ENCODE measurements at regions not wholly inside any gene's neighbourhood (a gene's known extent, or its start where the extent isn't known, plus 50 kb on each side); places are given as distances from the start of the nearest gene placed in this dataset.

GRCh38 chr7:11315666-11316258 is 342.1 kb downstream of the PHF14 start:
- RAD21 ChIA-PET (ENCODE audit: low non-redundant PET in 1 of 2, low total read pairs in 2 of 2, uncharacterized antibody in 2 of 2, unreplicated experiment in 2 of 2): no interaction called here
- Histone ChIP-seq H3K9me2 (ENCODE audit: insufficient read depth) (no peaks in the 10 kb centered on the region), H3K4me3 (replicated peaks in 1 of 2; ENCODE audit: low read depth in 1 of 2, low read length in 2 of 2) (no peak overlapping the region), H3K36me3 (ENCODE audit: control insufficient read depth in 1 of 2, insufficient read depth in 2 of 2, low read length in 2 of 2) (no peaks in the 10 kb centered on the region), H3K27me3 (ENCODE audit: insufficient read depth, low read length) (0 out of 2 replicates have a peak, but pooled peaks cover 3% of the 10 kb centered on the region), H3K4me2 (ENCODE audit: low read length) (no peak overlapping the region), H2AFZ (ENCODE audit: low read depth, low read length, poor library complexity, severe bottlenecking) (no peak overlapping the region), H4K20me1 (ENCODE audit: insufficient read depth) (no peaks in the 10 kb centered on the region), H3K9me3 (ENCODE audit: control insufficient read depth in 1 of 2, insufficient read depth in 1 of 2, low read depth in 1 of 2, low read length in 2 of 2) (no peaks in the 10 kb centered on the region), H3K79me2 (ENCODE audit: insufficient read depth, low read length) (no peaks in the 10 kb centered on the region), H3K9ac (ENCODE audit: low read length) (no peak overlapping the region), H3K4me1 (ENCODE audit: control insufficient read depth in 1 of 2, insufficient read depth in 2 of 2, low read length in 2 of 2) (no peaks in the 10 kb centered on the region), H3K27ac (ENCODE audit: low read depth, low read length) (no peak overlapping the region)
- TF ChIP-seq JUND (IDR thresholded peaks at IDR 0.05): no peak
- TF ChIP-seq REST (IDR thresholded peaks at IDR 0.05; ENCODE audit: low read depth): no peak
- no peak for TF ChIP-seq RAD21 (IDR thresholded peaks at IDR 0.05; ENCODE audit: low read depth)
- no peak for TF ChIP-seq SRF (IDR thresholded peaks at IDR 0.05; ENCODE audit: low read depth)
- TF ChIP-seq CTCF (IDR thresholded peaks at IDR 0.05 in 2 of 3, conservative IDR thresholded peaks at IDR 0.05 in 1 of 3; ENCODE audit: borderline replicate concordance in 1 of 3, insufficient read depth in 1 of 3, low read depth in 2 of 3, low read length in 2 of 3): no peak
- DNase-seq (ENCODE audit: low read depth, low spot score) (no peak), ATAC-seq (no peak)
- no TSS peak for BruUV-seq (replicated peaks)
- intact Hi-C loops (cut with micrococcal nuclease): no loop called here
- CTCF ChIA-PET: no interaction called here
- POLR2A ChIA-PET: no interaction called here

Data from HCT116 (cell line).